22Rv1 (cell line): ENCODE measurements at regions not wholly inside any gene's neighbourhood (a gene's known extent, or its start where the extent isn't known, plus 50 kb on each side); places are given as distances from the start of the nearest gene placed in this dataset.

Source experiments
- CTCF ChIP-seq: fragments of 450-650 bp; IDR thresholded peaks from 2 replicates; pipeline ENCODE4 v1.5.1; 2017; ENCODE audit warnings: mild to moderate bottlenecking
- ZFX ChIP-seq: fragments of 450-650 bp; IDR thresholded peaks from 2 replicates; pipeline ENCODE4 v1.6.1; 2017; ENCODE audit warnings: antibody characterized with exemption, borderline replicate concordance

- TF ChIP-seq CTCF (no peak), ZFX (no peak)
Measured at GRCh38 chr11:104705490-104706190, 192.6 kb downstream of the CASP12 start.
